GM21723 (cell line): ENCODE measurements at regions not wholly inside any gene's neighbourhood (a gene's known extent, or its start where the extent isn't known, plus 50 kb on each side); places are given as distances from the start of the nearest gene placed in this dataset.

Experiments
- ATAC-seq: cut with Tn5 transposase; IDR thresholded peaks from one replicate; pipeline ENCODE4 v1.9.1; 2021; ENCODE audit warnings: mild to moderate bottlenecking, moderate library complexity; ENCODE audit not compliant: unreplicated experiment

DNA sequence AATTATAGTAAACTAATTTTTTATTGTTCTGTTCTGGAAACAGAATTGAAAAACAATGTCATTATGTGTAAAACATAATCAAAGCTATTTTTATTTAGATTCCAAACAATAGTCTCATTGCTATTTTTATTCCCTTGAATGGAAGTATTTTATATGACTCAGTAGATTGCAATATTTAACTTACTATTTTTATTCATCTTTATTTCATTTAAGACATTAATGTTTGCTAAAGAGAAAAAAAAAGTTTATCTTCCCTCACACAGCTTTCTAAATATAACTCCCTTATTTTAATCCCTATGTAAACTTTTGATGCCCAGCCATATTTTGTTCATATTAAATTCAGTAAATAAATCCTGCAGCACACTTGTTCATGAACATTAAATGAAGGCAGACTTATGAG, 622.4 kb downstream of the SLC6A15 start:
- no peak for ATAC-seq

DNA sequence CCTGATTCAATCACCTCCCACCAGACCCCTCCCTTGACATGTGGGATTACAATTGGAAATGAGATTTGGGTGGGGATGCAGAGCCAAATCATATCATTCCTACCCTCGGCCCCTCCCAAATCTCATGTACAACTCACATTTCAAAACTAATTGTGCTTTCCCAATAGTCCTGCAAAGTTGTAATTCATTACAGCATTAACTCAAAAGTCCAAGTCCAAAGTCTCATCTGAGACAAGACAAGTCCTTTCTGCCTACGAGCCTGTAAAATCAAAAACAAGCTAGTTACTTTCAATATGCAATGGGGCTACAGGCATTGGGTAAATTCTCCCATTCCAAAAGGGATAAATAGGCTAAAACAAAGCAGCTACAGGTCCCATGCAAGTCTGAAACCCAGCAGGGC, 634.6 kb downstream of the SLC6A15 start:
- ATAC-seq = no peak

DNA sequence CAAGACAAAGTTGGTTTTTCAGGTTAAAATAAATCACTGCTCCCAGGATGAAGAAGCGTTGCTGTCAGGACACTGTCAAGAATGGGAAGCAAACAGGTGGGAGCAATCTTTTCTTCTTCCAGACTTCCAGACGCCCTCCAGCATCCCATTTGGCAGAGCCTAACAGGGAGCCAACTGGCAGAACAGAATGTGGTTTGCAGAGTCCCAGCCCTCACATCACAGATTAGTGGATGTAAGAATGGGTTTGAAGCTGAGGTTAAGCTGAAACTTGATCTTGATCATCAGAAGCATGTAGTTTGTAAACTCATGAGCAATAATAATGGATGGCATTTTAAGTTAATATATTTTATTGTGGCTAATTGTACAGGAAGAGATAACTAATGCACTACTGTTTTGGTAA, 636.4 kb downstream of the SLC6A15 start:
- ATAC-seq = no peak

DNA sequence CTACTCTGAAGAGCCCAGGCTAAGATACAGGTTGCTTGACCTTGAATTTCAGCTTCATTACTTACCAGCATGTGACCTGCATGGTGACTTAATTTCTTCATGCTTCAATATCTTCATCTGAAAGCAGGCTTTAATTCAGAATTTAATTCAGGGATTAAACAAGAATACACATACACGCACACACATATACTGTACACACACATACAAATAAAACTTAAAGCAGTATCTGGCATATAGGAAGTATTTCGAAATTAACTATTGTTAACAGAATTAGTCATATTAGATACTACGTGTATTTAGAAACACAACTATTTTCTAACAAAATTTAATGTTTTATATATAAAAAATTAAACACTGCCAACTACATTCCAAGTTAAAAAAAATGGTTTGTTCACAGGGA, 640.3 kb downstream of the SLC6A15 start:
- ATAC-seq = no peak

GRCh38 chr12:84270470-84271140, 642.0 kb downstream of the SLC6A15 start:
- ATAC-seq = no peak

- ATAC-seq = no peak
These were observed 664.7 kb downstream of the SLC6A15 start for GRCh38 chr12:84247931-84248330.

- no peak for ATAC-seq
These were observed 668.9 kb downstream of the SLC6A15 start for GRCh38 chr12:84243686-84244085.

DNA sequence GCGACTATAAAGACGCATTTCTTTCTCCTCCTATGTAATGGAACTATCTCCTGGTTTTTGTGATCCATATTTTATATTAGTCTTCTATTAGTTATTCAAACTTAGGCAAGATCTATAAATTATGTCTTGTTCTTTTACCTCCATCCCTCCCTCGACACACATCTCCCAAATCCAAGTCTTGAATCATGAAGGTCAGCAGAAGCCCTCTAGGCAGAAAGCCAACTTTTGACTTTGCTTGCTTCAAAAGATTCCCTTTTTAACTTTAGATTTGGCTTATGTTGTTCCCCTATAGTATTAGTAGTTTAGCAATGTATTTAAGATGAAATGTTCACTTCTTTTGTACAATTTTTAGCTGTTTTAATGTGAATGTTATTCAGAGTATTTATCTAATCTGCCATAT, 689.8 kb downstream of the SLC6A15 start:
- no peak for ATAC-seq

GRCh38 chr12:84218406-84218805, 694.2 kb downstream of the SLC6A15 start:
- ATAC-seq = no peak

- ATAC-seq = no peak
These were observed 710.6 kb downstream of the SLC6A15 start for GRCh38 chr12:84201976-84202375.

- ATAC-seq = no peak
These were observed 714.2 kb downstream of the SLC6A15 start for GRCh38 chr12:84198294-84198946.

- no peak for ATAC-seq
These were observed 720.8 kb downstream of the SLC6A15 start for GRCh38 chr12:84191779-84192178.

GRCh38 chr12:84186433-84186832, 726.2 kb downstream of the SLC6A15 start:
- no peak for ATAC-seq

DNA sequence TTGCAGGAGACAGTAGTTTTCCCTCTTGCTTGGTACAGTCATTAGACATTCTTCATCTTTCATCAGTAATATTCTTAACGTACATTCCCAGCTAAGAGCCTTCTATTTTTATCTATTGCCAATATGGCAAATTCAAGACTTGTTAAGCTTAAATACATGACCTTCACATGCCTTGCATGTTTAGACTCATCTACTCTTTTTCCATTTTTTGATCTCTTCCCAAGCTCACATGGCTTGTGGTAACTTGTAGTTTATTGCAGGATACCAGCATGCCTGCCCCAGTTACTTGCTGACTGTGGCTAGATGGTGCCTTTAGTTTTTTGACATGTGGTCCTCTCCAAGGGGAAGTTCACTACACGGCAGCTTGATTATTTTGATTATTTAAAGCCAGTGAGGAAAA, 729.0 kb downstream of the SLC6A15 start:
- no peak for ATAC-seq

GRCh38 chr12:84174115-84174514, 738.5 kb downstream of the SLC6A15 start:
- no peak for ATAC-seq

DNA sequence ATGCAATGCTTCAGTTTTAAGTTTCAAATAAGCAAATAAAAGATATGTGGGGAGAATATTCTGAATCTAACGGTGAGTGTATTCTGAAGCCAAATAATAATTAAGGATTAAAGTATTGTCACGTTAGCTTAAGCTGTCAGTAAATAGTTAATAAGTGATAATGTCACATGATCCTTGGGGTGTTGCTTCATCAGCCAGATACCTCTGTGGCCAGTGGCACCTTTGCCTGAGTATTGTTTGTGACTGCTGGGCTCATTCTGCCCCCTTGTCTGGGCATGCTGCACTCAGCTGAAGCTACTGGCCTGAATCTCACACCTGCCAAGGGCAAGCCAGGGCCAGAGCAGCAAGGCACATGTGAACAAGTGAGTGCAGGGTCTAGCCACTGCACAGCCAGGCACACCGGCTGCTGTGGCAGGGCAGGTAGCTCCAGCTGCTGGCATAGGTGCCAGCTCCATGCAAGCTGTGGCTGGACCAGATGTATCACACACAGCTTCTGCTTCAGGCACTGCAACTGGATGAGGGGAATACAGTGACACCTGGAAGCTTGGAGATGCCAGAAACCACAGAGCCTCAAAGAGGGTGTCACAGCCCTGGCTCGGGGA, 739.7 kb downstream of the SLC6A15 start:
- ATAC-seq = no peak

DNA sequence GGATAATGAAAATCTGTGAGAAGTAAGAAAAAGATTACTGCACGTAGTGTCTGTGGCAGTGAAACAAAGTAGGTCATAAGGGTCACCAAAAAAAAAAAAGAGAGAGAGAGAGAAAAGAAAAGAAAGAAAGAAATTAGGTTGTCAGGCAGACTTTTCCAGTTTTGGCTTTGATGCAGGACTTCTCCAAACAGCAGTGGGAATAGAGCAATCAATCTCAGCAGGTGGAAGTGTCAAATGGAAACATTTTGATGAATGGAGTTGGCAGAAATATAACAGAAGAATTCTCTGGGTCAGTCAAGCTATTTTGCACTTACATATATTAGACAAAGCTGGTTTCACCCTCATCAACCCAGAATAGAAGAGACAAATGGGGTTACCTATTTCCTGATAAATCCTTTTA, 745.8 kb downstream of the SLC6A15 start:
- no peak for ATAC-seq

GRCh38 chr12:84165998-84166571, 746.5 kb downstream of the SLC6A15 start:
- ATAC-seq = no peak

DNA sequence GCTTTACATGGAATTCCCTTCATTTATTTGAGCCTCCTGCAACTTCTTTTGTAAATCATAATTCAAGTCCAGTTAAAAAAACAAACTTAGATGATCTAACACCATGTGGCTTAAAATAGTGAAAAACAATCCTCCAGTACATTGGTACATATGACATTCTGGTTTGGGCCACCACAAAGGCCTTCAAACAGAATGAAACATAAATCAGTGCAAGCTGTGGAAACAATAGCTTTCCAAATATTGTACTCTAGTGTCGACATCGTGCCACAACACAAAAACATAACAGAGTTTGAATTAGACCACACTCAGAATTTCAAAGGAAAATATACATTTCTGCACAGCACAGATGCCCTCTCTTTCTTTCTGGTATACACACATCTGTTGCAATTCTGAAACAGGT, 751.3 kb downstream of the SLC6A15 start:
- no peak for ATAC-seq

GRCh38 chr12:84159260-84159659, 753.3 kb downstream of the SLC6A15 start:
- no peak for ATAC-seq

GRCh38 chr12:84157170-84157569, 755.4 kb downstream of the SLC6A15 start:
- ATAC-seq = no peak
